TTC549 (cell line): ENCODE measurements at regions not wholly inside any gene's neighbourhood (a gene's known extent, or its start where the extent isn't known, plus 50 kb on each side); places are given as distances from the start of the nearest gene placed in this dataset.
"Not testable (repeated sequence)": the region's sequence is repeated elsewhere in the genome, so short reads cannot be mapped to it uniquely, and the experiment has no call there.

ENCODE experiments used
- FAIRE-seq: peaks from 2 replicates; lab custom pipeline; 2012; peaks lifted over from hg19 to GRCh38; lab: Jason Lieb, UNC

GRCh38 chr2:15753233-15753798, 161.6 kb downstream of the DDX1 start:
- no peak for FAIRE-seq

- FAIRE-seq, result no peak
Observed at GRCh38 chr2:15753811-15754702, 162.4 kb downstream of the DDX1 start.

GRCh38 chr2:15754703-15755099, 163.0 kb downstream of the DDX1 start:
- FAIRE-seq, result no peak

- no peak for FAIRE-seq
Observed at GRCh38 chr2:15755528-15755927, 163.9 kb downstream of the DDX1 start.

GRCh38 chr2:15756011-15756550, 164.4 kb downstream of the DDX1 start:
- FAIRE-seq, result no peak

- FAIRE-seq, result no peak
Observed at GRCh38 chr2:15756882-15757819, 165.5 kb downstream of the DDX1 start.

- FAIRE-seq, result no peak
Observed at GRCh38 chr2:15757820-15758586, 166.3 kb downstream of the DDX1 start.

GRCh38 chr2:15758848-15759247, 167.2 kb downstream of the DDX1 start:
- no peak for FAIRE-seq

- FAIRE-seq, result no peak
Observed at GRCh38 chr2:15759385-15759784, 167.7 kb downstream of the DDX1 start.

GRCh38 chr2:15759791-15760190, 168.1 kb downstream of the DDX1 start:
- not testable (repeated sequence) for FAIRE-seq

- FAIRE-seq, result no peak
Observed at GRCh38 chr2:15760232-15760910, 168.7 kb downstream of the DDX1 start.

GRCh38 chr2:15761056-15761455, 169.4 kb downstream of the DDX1 start:
- FAIRE-seq, result no peak

- no peak for FAIRE-seq
Observed at GRCh38 chr2:15761910-15762309, 170.2 kb downstream of the DDX1 start.

- no peak for FAIRE-seq
Observed at GRCh38 chr2:15762449-15762848, 170.8 kb downstream of the DDX1 start.

GRCh38 chr2:15763106-15763821, 171.6 kb downstream of the DDX1 start:
- FAIRE-seq, result no peak

GRCh38 chr2:15763822-15764682, 172.4 kb downstream of the DDX1 start:
- FAIRE-seq, result no peak

- no peak for FAIRE-seq
Observed at GRCh38 chr2:15764683-15765011, 173.0 kb downstream of the DDX1 start.

GRCh38 chr2:15765211-15765610, 173.5 kb downstream of the DDX1 start:
- FAIRE-seq, result no peak

GRCh38 chr2:15765686-15766302, 174.1 kb downstream of the DDX1 start:
- no peak for FAIRE-seq
